22Rv1 (cell line): ENCODE measurements at regions not wholly inside any gene's neighbourhood (a gene's known extent, or its start where the extent isn't known, plus 50 kb on each side); places are given as distances from the start of the nearest gene placed in this dataset.

ENCODE experiments used
- CTCF ChIP-seq: fragments of 450-650 bp; IDR thresholded peaks from 2 replicates; pipeline ENCODE4 v1.5.1; 2017; ENCODE audit warnings: mild to moderate bottlenecking
- ZFX ChIP-seq: fragments of 450-650 bp; IDR thresholded peaks from 2 replicates; pipeline ENCODE4 v1.6.1; 2017; ENCODE audit warnings: antibody characterized with exemption, borderline replicate concordance

GRCh38 chr2:103009871-103010270 lies 248.0 kb downstream of the TMEM182 start:
- TF ChIP-seq CTCF (no peak), ZFX (no peak)
